ENCODE measurements at regions not wholly inside any gene's neighbourhood (a gene's known extent, or its start where the extent isn't known, plus 50 kb on each side); places are given as distances from the start of the nearest gene placed in this dataset.

DNA sequence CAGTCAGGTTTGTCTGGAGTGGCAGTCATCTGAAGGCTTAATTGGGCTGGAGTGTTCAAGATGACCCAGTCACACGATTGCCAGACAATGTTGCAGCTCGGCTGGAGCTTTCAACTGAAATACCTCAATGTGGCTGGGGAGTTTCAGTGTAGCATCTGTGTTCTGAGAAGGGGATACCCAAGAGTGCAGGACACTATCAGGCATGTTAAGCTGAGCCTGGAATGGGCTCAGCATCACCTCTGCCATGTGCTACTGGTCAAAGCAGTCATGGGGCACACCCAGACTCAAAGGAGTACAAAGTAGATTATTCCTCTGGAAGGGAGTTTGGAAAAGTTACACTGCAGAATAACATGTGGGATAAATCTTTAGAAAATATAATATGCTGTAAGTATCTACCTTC lies 363.9 kb downstream of the KIF16B start:
- TF ChIP-seq POLR2A (IDR thresholded peaks at IDR 0.05): no peak
- TF ChIP-seq, protein P1, sequence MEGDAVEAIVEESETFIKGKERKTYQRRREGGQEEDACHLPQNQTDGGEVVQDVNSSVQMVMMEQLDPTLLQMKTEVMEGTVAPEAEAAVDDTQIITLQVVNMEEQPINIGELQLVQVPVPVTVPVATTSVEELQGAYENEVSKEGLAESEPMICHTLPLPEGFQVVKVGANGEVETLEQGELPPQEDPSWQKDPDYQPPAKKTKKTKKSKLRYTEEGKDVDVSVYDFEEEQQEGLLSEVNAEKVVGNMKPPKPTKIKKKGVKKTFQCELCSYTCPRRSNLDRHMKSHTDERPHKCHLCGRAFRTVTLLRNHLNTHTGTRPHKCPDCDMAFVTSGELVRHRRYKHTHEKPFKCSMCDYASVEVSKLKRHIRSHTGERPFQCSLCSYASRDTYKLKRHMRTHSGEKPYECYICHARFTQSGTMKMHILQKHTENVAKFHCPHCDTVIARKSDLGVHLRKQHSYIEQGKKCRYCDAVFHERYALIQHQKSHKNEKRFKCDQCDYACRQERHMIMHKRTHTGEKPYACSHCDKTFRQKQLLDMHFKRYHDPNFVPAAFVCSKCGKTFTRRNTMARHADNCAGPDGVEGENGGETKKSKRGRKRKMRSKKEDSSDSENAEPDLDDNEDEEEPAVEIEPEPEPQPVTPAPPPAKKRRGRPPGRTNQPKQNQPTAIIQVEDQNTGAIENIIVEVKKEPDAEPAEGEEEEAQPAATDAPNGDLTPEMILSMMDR (IDR thresholded peaks at IDR 0.05): no peak
- no peak for TF ChIP-seq EP300 (IDR thresholded peaks at IDR 0.05)

All from gastroesophageal sphincter (tissue), 3 donors.